ENCODE measurements at regions not wholly inside any gene's neighbourhood (a gene's known extent, or its start where the extent isn't known, plus 50 kb on each side); places are given as distances from the start of the nearest gene placed in this dataset.

GRCh38 chr3:153911116-153911515 is 210.1 kb upstream of the ARHGEF26 start:
- TF ChIP-seq SIN3A (IDR thresholded peaks at IDR 0.05; ENCODE audit: low read depth) = no peak

GRCh38 chr3:153919773-153920172 is 201.4 kb upstream of the ARHGEF26 start:
- intact Hi-C loops (cut with micrococcal nuclease) = no loop called here
- no peak overlapping the region for H3K27ac ChIP-seq (ENCODE audit: low read depth, low read length)
- H3K79me2 ChIP-seq (ENCODE audit: insufficient read depth, low read length) = no peaks in the 10 kb centered on the region
- no peak overlapping the region for H3K4me2 ChIP-seq (ENCODE audit: low read length)
- H3K4me1 ChIP-seq (ENCODE audit: control insufficient read depth in 1 of 2, insufficient read depth in 2 of 2, low read length in 2 of 2) = no peaks in the 10 kb centered on the region
- no peaks in the 10 kb centered on the region for H3K36me3 ChIP-seq (ENCODE audit: control insufficient read depth in 1 of 2, insufficient read depth in 2 of 2, low read length in 2 of 2)
- TF ChIP-seq ELF1 (IDR thresholded peaks at IDR 0.05; ENCODE audit: borderline replicate concordance, low read depth) = no peak
- TF ChIP-seq CBX3 (IDR thresholded peaks at IDR 0.05; ENCODE audit: low read depth) = no peak
- no peak for TF ChIP-seq POLR2AphosphoS5 (IDR thresholded peaks at IDR 0.05; ENCODE audit: low read depth, low read length)
- no peak for TF ChIP-seq ZFX (IDR thresholded peaks at IDR 0.05)
- no peak for TF ChIP-seq EGR1 (IDR thresholded peaks at IDR 0.05; ENCODE audit: low read depth)
- no TSS peak for BruUV-seq (replicated peaks)
- ChIA-PET CTCF (no interaction called here), POLR2A (no interaction called here), RAD21 (ENCODE audit: low non-redundant PET in 1 of 2, low total read pairs in 2 of 2, uncharacterized antibody in 2 of 2, unreplicated experiment in 2 of 2) (no interaction called here)
- H3K27me3 ChIP-seq (ENCODE audit: insufficient read depth, low read length) = no peaks in the 10 kb centered on the region
- no peaks in the 10 kb centered on the region for H4K20me1 ChIP-seq (ENCODE audit: insufficient read depth)
- no peak overlapping the region for H3K4me3 ChIP-seq (replicated peaks in 1 of 2; ENCODE audit: low read depth in 1 of 2, low read length in 2 of 2)
- ATAC-seq (no peak), DNase-seq (ENCODE audit: low read depth, low spot score) (no peak)
- no peak overlapping the region for H2AFZ ChIP-seq (ENCODE audit: low read depth, low read length, poor library complexity, severe bottlenecking)
- H3K9me2 ChIP-seq (ENCODE audit: insufficient read depth) = no peaks in the 10 kb centered on the region
- no peak overlapping the region for H3K9ac ChIP-seq (ENCODE audit: low read length)
- no peaks in the 10 kb centered on the region for H3K9me3 ChIP-seq (ENCODE audit: control insufficient read depth in 1 of 2, insufficient read depth in 1 of 2, low read depth in 1 of 2, low read length in 2 of 2)

More at GRCh38 chr3:153911116-153911515, 210.1 kb upstream of the ARHGEF26 start:
- BruUV-seq (replicated peaks) = no TSS peak
- ChIA-PET POLR2A (no interaction called here), RAD21 (ENCODE audit: low non-redundant PET in 1 of 2, low total read pairs in 2 of 2, uncharacterized antibody in 2 of 2, unreplicated experiment in 2 of 2) (no interaction called here), CTCF (no interaction called here)
- DNase-seq (ENCODE audit: low read depth, low spot score) (no peak), ATAC-seq (no peak)
- no peaks in the 10 kb centered on the region for H3K27me3 ChIP-seq (ENCODE audit: insufficient read depth, low read length)
- intact Hi-C loops (cut with micrococcal nuclease) = no loop called here
- no peaks in the 10 kb centered on the region for H3K4me1 ChIP-seq (ENCODE audit: control insufficient read depth in 1 of 2, insufficient read depth in 2 of 2, low read length in 2 of 2)
- no peaks in the 10 kb centered on the region for H3K36me3 ChIP-seq (ENCODE audit: control insufficient read depth in 1 of 2, insufficient read depth in 2 of 2, low read length in 2 of 2)
- H3K9me2 ChIP-seq (ENCODE audit: insufficient read depth) = no peaks in the 10 kb centered on the region
- no peak overlapping the region for H3K4me2 ChIP-seq (ENCODE audit: low read length)
- H4K20me1 ChIP-seq (ENCODE audit: insufficient read depth) = no peaks in the 10 kb centered on the region
- no peak overlapping the region for H3K27ac ChIP-seq (ENCODE audit: low read depth, low read length)
- no peak overlapping the region for H3K9ac ChIP-seq (ENCODE audit: low read length)
- H3K4me3 ChIP-seq (replicated peaks in 1 of 2; ENCODE audit: low read depth in 1 of 2, low read length in 2 of 2) = no peak overlapping the region
- no peak overlapping the region for H2AFZ ChIP-seq (ENCODE audit: low read depth, low read length, poor library complexity, severe bottlenecking)
- no peaks in the 10 kb centered on the region for H3K9me3 ChIP-seq (ENCODE audit: control insufficient read depth in 1 of 2, insufficient read depth in 1 of 2, low read depth in 1 of 2, low read length in 2 of 2)
- no peaks in the 10 kb centered on the region for H3K79me2 ChIP-seq (ENCODE audit: insufficient read depth, low read length)

Measured in HCT116 (cell line).